GM10266 (cell line): ENCODE measurements at regions not wholly inside any gene's neighbourhood (a gene's known extent, or its start where the extent isn't known, plus 50 kb on each side); places are given as distances from the start of the nearest gene placed in this dataset.

ENCODE experiments used
- DNase-seq: peaks from one replicate; pipeline ENCODE4 v3.0.0; 2012; ENCODE audit errors: extremely low spot score
- CTCF ChIP-seq: IDR thresholded peaks from 2 replicates; pipeline ENCODE4 v1.5.1; 2012; ENCODE audit warnings: mild to moderate bottlenecking, low read depth; ENCODE audit not compliant: control insufficient read depth, insufficient read depth; ENCODE audit errors: missing control alignments

GRCh38 chr6:145227593-145227992 lies 507.7 kb downstream of the EPM2A start:
- no peak for DNase-seq
- no peak for TF ChIP-seq CTCF

GRCh38 chr6:145228962-145229582 lies 506.2 kb downstream of the EPM2A start:
- no peak for TF ChIP-seq CTCF
- DNase-seq, result no peak

- no peak for TF ChIP-seq CTCF
- DNase-seq, result no peak
Observed at GRCh38 chr6:145233955-145234354, 501.4 kb downstream of the EPM2A start.

- no peak for DNase-seq
- TF ChIP-seq CTCF, result no peak
Observed at GRCh38 chr6:145235207-145235606, 500.1 kb downstream of the EPM2A start.

- TF ChIP-seq CTCF, result no peak
- DNase-seq, result no peak
Observed at GRCh38 chr6:145238787-145239186, 496.5 kb downstream of the EPM2A start.

GRCh38 chr6:145241039-145241438 lies 494.3 kb downstream of the EPM2A start:
- TF ChIP-seq CTCF, result no peak
- DNase-seq, result no peak

- no peak for DNase-seq
- TF ChIP-seq CTCF, result no peak
Observed at GRCh38 chr6:145241721-145242120, 493.6 kb downstream of the EPM2A start.
